Activated naive CD4-positive, alpha-beta T cell treated with anti-CD3 and anti-CD28 coated beads, Interleukin-2, amount 10 ng/mL, durations not matched to agents 7 days and 5 days (primary cell): ENCODE measurements at regions not wholly inside any gene's neighbourhood (a gene's known extent, or its start where the extent isn't known, plus 50 kb on each side); places are given as distances from the start of the nearest gene placed in this dataset.

Experiments
- CTCF ChIA-PET: fragments of 350-600 bp; sonication (Branson Sonifier 250); formaldehyde crosslinking; loops from one replicate; lab custom pipeline; 2021; ENCODE audit warnings: antibody characterized with exemption; lab: Charles Lee
- DNase-seq: peaks from one replicate; pipeline ENCODE4 v3.0.0-alpha.2; 2020
- H3K27ac Mint-ChIP-seq: one replicate; pipeline ENCODE4 v1.8.0; 2021; ENCODE audit warnings: mild to moderate bottlenecking, moderate library complexity, mixed read lengths
- H3K27me3 Mint-ChIP-seq: one replicate; pipeline ENCODE4 v1.8.0; 2021; ENCODE audit warnings: mild to moderate bottlenecking, mixed read lengths
- H3K36me3 Mint-ChIP-seq: one replicate; pipeline ENCODE4 v1.8.0; 2021; ENCODE audit warnings: mixed read lengths
- H3K4me1 Mint-ChIP-seq: one replicate; pipeline ENCODE4 v1.8.0; 2021; ENCODE audit warnings: mixed read lengths
- H3K4me3 Mint-ChIP-seq: one replicate; pipeline ENCODE4 v1.8.0; 2021; ENCODE audit warnings: mild to moderate bottlenecking, moderate library complexity, mixed read lengths
- H3K9me3 Mint-ChIP-seq: one replicate; pipeline ENCODE4 v1.8.0; 2021; ENCODE audit warnings: mixed read lengths

DNA sequence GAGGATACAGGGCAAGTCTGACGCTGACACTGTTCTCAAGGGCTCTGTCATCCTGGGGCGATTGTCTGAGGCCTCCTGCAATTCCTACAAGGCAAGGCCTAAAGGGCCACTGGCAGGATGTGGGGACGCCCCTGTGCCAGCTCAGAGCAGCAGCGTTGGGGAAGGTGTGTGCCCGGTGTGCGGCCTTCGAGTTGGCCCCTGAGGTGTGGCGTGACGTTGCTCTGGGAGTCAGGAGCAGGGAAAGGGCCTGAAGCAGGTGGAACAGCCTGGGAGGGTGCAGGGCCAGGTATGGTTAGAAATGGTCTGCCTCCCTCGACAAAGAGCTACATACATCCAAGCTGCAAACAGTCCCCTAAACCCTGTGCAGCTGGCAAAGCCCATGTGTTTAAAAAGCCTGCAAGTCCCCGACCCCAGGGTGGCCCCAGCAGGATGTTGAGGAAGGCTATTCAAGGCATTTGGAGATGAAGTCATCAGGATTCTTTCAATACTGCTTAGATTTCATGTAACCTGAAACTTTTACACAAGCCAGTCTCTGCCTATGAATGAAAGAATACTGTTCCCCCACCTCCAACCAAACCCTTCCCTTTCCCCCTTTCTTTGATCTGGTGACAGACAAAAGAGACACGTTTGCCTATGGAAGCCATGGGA, 142.5 kb upstream of the TNS3 start:
- H3K36me3 Mint-ChIP-seq = no peaks in the 10 kb centered on the region
- no peak overlapping the region for H3K27ac Mint-ChIP-seq
- H3K4me1 Mint-ChIP-seq = no peaks in the 10 kb centered on the region
- no peaks in the 10 kb centered on the region for H3K9me3 Mint-ChIP-seq
- no peaks in the 10 kb centered on the region for H3K27me3 Mint-ChIP-seq
- no peak for DNase-seq
- no peak overlapping the region for H3K4me3 Mint-ChIP-seq
- CTCF ChIA-PET = no interaction called here

DNA sequence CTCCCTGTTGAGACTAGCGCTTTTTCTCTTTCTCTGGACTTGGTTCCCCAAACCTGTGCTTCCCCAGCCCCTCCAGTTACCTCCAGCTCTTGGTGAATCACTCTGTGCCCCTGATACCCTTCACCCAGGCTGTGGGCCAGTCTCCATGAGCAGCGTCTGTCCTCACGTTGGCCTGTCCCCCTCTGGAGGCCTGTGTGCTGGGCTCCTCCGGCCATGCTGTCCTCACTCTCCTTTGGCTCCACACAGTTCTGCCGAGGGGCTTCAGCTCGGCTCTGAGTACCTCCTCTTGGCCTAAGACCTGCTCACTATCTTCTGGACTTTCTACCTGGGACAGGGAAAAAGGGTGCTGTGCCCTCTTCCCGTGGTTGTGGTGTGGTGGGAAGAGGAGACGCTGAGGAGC, 140.2 kb upstream of the TNS3 start:
- no peak for DNase-seq
- Mint-ChIP-seq H3K27me3 (no peaks in the 10 kb centered on the region), H3K9me3 (no peaks in the 10 kb centered on the region), H3K36me3 (no peaks in the 10 kb centered on the region), H3K4me1 (no peaks in the 10 kb centered on the region), H3K4me3 (no peak overlapping the region), H3K27ac (no peak overlapping the region)
- CTCF ChIA-PET = no interaction called here

DNA sequence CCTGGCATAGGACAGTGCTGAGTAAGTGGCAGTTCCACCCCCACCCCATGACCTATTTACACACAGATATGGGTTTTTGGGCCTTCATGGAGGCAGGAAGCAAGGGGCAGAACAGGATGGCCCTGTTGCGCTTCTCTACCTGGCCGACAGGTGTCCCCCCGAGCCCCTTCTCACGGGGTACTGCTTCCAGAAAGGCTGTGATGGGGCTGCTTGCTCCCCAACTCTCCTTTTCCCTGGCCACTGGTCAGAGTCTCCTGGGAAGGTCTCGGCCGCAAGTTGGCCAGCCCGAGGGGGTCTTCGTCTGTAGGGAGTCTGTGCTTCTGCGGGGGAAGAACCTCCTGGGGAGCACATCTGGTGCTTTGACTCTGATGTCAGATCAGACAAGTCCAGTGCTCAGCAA, 139.8 kb upstream of the TNS3 start:
- Mint-ChIP-seq H3K9me3 (no peaks in the 10 kb centered on the region), H3K27me3 (no peaks in the 10 kb centered on the region), H3K27ac (no peak overlapping the region), H3K4me1 (no peaks in the 10 kb centered on the region), H3K4me3 (no peak overlapping the region), H3K36me3 (no peaks in the 10 kb centered on the region)
- DNase-seq = no peak
- CTCF ChIA-PET = no interaction called here

DNA sequence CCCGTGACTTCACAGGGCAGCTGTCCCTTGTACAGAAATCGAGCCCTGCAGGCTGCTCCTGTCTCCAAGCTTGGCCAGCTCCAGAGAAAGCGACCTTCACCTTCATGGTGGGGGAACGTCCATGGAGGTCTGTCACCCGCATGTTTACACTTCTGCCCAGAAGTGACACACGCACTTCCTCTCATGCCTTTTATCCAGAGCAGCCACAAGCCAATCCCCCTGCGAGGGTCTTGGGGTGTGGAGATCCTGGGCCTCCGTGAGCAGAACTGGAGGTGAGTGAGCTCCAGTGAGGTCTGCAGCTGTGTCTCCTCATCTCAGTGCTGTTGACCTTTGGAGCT, 139.0 kb upstream of the TNS3 start:
- no peaks in the 10 kb centered on the region for H3K27me3 Mint-ChIP-seq
- CTCF ChIA-PET = no interaction called here
- no peaks in the 10 kb centered on the region for H3K36me3 Mint-ChIP-seq
- no peak overlapping the region for H3K27ac Mint-ChIP-seq
- DNase-seq = no peak
- no peaks in the 10 kb centered on the region for H3K4me1 Mint-ChIP-seq
- no peaks in the 10 kb centered on the region for H3K9me3 Mint-ChIP-seq
- H3K4me3 Mint-ChIP-seq = no peak overlapping the region

DNA sequence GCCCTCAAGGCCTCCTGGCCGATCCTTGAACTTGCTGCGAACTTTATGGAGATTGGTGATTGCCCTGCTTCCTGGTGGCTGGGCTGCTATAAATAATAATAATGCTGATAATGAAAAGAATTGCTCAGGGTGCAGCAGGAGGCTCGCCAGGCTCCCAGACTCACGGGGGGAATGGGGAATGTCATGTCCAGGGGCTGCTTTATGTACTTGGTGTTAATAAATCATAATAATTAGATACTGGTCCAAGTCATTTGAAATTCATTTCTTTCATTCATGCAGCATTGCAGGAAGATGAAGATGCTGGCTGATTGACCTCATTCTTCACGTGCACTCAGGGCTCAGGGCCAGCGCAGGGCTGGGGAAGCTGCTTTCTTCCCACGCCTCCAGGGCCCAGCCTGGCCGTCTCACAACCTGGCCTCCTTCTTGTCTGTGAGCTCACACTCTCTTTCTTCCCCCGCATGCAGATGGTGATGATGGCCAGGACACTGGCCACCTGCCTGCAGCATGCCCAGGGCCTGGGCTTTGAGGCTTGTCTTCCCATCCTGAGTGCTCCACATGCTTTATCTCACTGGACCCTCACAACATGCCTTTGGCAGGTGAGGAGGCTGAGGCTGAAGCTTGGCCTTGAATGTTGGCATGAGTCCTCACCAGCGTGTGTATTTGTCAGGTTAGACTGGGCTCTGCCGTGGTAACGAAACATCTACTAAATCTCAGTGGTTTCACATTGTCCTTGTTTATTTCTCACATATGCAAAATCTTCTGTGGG, 138.4 kb upstream of the TNS3 start:
- Mint-ChIP-seq H3K36me3 (no peaks in the 10 kb centered on the region), H3K27me3 (no peaks in the 10 kb centered on the region), H3K4me3 (no peak overlapping the region), H3K27ac (no peak overlapping the region), H3K4me1 (no peaks in the 10 kb centered on the region), H3K9me3 (no peaks in the 10 kb centered on the region)
- no peak for DNase-seq
- CTCF ChIA-PET = no interaction called here

DNA sequence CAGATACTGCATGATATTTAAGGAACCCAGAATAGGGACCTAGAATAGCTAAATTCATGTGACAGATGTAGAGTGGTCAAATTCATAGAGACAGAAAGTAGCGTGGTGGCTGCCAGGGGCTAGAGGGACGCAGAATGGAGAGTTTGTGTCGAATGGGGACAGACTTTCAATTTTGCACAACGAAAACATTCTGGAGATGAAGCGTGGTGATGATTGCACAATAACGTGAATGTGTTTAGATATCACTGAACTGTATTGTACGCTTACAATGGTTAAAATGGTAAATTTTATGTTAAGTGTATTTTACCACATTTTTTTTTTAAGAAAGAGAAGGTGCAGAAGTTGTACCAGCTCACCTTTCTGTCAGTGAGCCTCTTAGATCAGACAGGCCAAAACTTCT, 137.8 kb upstream of the TNS3 start:
- Mint-ChIP-seq H3K36me3 (no peaks in the 10 kb centered on the region), H3K4me1 (no peaks in the 10 kb centered on the region), H3K4me3 (no peak overlapping the region), H3K9me3 (no peaks in the 10 kb centered on the region), H3K27me3 (no peaks in the 10 kb centered on the region), H3K27ac (no peak overlapping the region)
- CTCF ChIA-PET = no interaction called here
- DNase-seq = no peak

DNA sequence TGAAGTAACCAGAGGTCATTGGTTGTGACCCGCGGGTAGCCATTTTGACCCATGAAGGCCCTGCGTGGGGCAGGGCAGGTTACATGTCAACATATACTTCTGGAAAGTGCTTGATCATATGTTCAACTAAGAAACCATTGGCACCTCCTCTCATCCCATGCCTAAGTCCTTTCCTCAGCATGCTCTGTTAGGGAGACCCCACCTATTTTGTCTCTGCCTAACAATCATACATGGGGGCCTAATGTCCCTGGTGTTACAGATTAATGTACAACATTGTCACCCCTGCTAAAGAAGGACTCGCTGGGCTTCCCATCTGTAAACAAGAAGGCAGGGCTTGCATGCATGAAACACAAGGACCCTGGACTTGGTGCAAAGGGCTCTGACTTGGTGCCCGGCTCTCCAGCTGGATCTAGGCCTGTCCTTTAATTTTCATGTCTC, 133.7 kb upstream of the TNS3 start:
- no peak for DNase-seq

DNA sequence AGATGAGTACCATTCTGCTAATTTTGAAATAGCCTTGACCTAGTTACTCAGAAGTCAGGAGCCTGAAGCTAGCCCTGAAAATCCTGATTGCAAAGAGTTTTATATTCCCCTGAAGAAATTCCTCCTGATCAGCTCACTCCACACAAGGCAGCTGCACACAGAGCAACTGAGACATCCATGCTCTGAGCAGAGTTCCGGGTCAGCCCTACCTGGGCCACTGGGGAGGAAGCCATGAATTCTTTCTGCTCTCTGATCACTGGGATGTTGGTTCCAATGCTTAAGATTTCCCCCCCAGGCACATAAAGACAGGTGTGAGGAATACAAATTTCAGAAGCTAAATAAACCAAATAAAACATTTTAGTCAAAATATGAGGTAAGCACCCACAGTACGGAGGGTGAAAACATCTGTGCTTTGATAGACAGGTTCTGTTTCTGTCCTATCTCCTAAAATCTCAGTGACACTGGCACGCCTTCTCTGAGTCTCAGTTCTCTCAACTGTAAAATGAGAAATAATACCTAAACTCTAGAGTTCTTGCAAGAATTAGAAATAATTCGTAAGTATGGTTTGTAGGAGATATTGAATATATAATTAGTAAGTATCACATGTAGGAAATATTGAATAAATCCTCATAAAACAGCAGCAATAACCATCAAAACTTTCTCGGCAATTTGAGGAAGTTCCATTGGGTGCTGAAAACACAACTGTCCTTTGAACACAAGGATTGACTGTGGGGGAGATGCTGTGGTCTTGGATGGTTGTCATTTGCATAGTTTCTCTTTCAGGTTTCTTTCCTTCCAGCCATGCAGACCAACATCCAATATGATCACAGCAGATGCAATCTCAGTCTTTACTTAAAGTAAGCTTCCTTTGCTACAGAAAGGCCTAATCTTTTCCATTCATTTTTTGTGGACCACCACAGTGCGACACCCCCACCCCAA, 133.0 kb upstream of the TNS3 start:
- H3K4me3 Mint-ChIP-seq = no peak overlapping the region
- H3K4me1 Mint-ChIP-seq = no peaks in the 10 kb centered on the region
- H3K27ac Mint-ChIP-seq = no peak overlapping the region
- H3K9me3 Mint-ChIP-seq = no peaks in the 10 kb centered on the region
- CTCF ChIA-PET = no interaction called here
- H3K36me3 Mint-ChIP-seq = no peaks in the 10 kb centered on the region
- no peak for DNase-seq
- no peaks in the 10 kb centered on the region for H3K27me3 Mint-ChIP-seq

More for the DNA sequence above, 133.7 kb upstream of the TNS3 start:
- Mint-ChIP-seq H3K36me3 (no peaks in the 10 kb centered on the region), H3K9me3 (no peaks in the 10 kb centered on the region), H3K4me3 (no peak overlapping the region), H3K4me1 (no peaks in the 10 kb centered on the region), H3K27ac (no peak overlapping the region), H3K27me3 (no peaks in the 10 kb centered on the region)
- CTCF ChIA-PET = no interaction called here

DNA sequence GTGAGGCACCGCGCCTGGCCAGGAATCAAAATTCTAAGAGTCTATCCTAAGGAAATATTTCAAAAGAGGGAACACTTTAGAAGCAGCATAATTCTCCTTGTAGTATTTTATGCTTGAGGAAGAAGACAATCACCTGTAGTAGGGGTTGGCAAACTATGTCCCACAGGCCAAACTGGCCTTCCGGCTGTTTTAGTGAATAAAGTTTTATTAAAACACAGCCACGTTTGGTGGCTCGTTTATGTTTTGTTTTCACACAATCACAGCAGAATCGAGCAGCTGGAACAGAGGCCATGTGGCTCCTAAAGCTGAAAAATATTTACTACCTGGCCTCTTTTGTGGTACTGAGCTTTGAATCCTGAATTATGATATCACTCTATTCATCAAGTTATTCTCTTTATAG, 131.7 kb upstream of the TNS3 start:
- H3K36me3 Mint-ChIP-seq = no peaks in the 10 kb centered on the region
- CTCF ChIA-PET = no interaction called here
- H3K27me3 Mint-ChIP-seq = no peaks in the 10 kb centered on the region
- H3K9me3 Mint-ChIP-seq = no peaks in the 10 kb centered on the region
- H3K4me3 Mint-ChIP-seq = no peak overlapping the region
- no peaks in the 10 kb centered on the region for H3K4me1 Mint-ChIP-seq
- no peak for DNase-seq
- no peak overlapping the region for H3K27ac Mint-ChIP-seq

DNA sequence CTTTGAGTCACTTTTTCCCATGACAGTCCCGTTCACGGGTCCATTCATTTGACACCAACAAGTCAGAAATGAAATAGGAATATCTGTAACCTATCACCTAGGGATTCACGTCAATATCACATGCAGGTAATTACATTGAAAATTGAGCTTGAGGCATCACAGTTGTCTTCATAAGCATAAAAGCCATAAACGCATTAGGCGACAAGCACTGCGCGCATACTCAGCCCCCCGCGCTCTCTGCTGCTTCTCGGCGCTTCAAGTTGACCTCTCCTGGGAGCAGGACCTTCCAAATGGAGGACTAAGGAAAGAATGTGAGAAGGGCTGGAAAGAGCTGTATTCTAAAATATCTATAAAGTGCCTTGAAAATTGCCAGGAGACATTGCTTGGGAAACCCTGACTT, 130.5 kb upstream of the TNS3 start:
- H3K4me1 Mint-ChIP-seq = no peaks in the 10 kb centered on the region
- no peaks in the 10 kb centered on the region for H3K27me3 Mint-ChIP-seq
- CTCF ChIA-PET = no interaction called here
- no peaks in the 10 kb centered on the region for H3K9me3 Mint-ChIP-seq
- H3K4me3 Mint-ChIP-seq = no peak overlapping the region
- DNase-seq = no peak
- H3K36me3 Mint-ChIP-seq = no peaks in the 10 kb centered on the region
- H3K27ac Mint-ChIP-seq = no peak overlapping the region

DNA sequence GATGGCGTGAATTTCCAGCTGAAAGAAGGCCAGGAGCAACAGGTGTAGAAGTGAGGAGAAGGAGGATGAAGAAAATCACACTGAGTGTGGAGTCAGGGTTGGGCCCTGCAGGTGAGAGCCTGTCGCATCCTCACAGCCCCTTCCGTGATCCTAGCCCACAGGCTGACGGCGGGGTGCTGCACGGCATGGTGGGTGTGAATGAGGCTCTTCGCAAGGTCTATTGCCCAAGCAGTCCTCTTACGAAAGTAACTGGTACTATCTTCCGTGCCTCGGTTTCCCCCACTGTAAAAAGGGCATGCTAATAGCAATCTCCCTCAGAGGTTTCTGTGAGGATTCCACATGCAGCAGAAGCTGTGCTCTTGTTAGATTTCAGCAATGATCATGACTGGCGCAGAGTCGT, 129.9 kb upstream of the TNS3 start:
- no peak overlapping the region for H3K4me3 Mint-ChIP-seq
- H3K36me3 Mint-ChIP-seq = no peaks in the 10 kb centered on the region
- H3K27me3 Mint-ChIP-seq = no peaks in the 10 kb centered on the region
- CTCF ChIA-PET = no interaction called here
- no peaks in the 10 kb centered on the region for H3K9me3 Mint-ChIP-seq
- H3K4me1 Mint-ChIP-seq = no peaks in the 10 kb centered on the region
- DNase-seq = no peak
- H3K27ac Mint-ChIP-seq = no peak overlapping the region

DNA sequence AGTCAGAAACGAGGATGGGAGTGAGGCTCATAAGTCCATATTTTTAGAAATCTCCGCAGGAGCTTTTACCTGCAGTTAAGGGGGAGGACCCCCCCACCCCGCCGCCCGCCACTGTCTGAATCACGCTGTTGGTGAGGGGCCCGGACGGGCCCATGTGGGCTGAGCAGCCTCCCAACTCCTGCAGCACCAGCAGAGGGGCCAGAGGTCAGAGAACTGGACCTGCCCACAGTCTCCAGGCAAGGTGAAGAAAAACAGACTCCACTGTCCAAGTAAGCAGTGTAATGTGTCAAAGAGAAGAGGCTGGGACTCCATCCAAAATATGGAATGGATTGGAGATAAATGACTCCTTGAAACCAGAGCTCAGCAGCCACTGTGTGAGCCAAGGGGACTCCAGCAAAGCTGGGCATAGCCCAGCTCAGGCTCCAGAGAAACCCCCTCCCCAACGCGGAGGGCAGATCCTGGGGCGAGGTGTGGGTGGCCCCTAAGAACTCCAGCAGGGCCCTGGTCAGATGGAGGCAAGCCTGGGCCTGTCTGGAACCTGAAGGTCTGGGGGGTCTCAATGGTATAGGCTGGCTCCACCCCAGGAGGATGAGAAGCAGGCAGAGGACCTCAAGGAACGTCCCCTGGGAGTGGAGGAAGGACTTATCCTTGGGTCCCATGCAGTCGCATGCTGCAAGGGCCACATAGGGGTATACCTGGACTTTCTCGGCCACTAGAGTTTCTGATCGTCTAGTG, 128.5 kb upstream of the TNS3 start:
- H3K36me3 Mint-ChIP-seq = no peaks in the 10 kb centered on the region
- CTCF ChIA-PET = no interaction called here
- H3K27ac Mint-ChIP-seq = no peak overlapping the region
- no peak for DNase-seq
- H3K27me3 Mint-ChIP-seq = no peaks in the 10 kb centered on the region
- no peaks in the 10 kb centered on the region for H3K9me3 Mint-ChIP-seq
- H3K4me3 Mint-ChIP-seq = no peak overlapping the region
- H3K4me1 Mint-ChIP-seq = no peaks in the 10 kb centered on the region

DNA sequence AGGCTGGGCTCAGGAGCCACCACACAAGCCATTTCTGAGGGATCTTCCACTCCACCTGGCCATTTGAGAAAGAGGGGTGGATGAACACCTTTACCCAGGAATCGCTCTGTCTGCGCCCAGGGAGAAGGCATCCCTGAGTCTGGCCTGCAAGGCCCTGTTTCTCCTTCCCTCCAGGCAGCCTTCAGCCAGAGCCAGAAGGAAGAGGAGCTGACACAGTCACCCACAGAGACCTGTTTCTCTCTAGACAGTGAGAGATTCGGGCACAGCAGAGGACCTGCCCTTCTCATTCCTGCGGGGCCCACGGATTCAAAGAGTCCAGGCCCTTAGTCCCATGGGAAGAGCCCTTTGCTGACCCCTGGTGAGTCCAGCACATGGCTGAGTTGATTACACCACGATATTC, 127.5 kb upstream of the TNS3 start:
- Mint-ChIP-seq H3K27me3 (no peaks in the 10 kb centered on the region), H3K9me3 (no peaks in the 10 kb centered on the region), H3K4me1 (no peaks in the 10 kb centered on the region), H3K4me3 (no peak overlapping the region), H3K27ac (no peak overlapping the region), H3K36me3 (no peaks in the 10 kb centered on the region)
- no peak for DNase-seq
- CTCF ChIA-PET = no interaction called here

DNA sequence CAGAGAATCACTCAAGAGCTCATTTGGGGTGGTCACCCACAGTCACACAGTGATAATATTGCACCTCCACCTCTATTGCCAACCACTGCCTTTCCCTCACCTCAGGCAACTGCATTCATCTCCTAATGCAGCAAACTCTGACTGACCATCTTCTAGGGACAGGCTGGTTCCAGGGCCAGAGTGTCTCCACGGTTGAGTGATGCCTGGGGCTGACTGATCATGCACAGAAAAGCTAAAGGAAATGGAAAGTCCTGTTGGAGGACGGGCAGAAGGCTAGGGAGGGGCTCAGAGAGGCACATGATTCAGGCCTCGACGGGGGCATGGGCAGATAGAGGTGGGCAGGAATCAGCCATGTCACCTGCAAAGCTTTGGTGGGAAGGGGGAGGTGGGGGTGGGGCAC, 127.1 kb upstream of the TNS3 start:
- Mint-ChIP-seq H3K27ac (no peak overlapping the region), H3K4me1 (no peaks in the 10 kb centered on the region), H3K4me3 (no peak overlapping the region), H3K27me3 (no peaks in the 10 kb centered on the region), H3K9me3 (no peaks in the 10 kb centered on the region), H3K36me3 (no peaks in the 10 kb centered on the region)
- CTCF ChIA-PET = no interaction called here
- no peak for DNase-seq
